ENCODE measurements at regions not wholly inside any gene's neighbourhood (a gene's known extent, or its start where the extent isn't known, plus 50 kb on each side); places are given as distances from the start of the nearest gene placed in this dataset.

- TF ChIP-seq CTCF (conservative IDR thresholded peaks at IDR 0.05 in 1 of 2, IDR thresholded peaks at IDR 0.05 in 1 of 2; ENCODE audit: extremely low read depth in 1 of 2, insufficient read depth in 1 of 2, low read depth in 1 of 2, low read length in 2 of 2) (no peak), EZH2 (IDR thresholded peaks at IDR 0.05; ENCODE audit: borderline replicate concordance, low read length) (no peak)
Measured at GRCh38 chr2:133825778-133826177, 257.5 kb upstream of the NCKAP5 start.

Data from mammary epithelial cell (primary cell).